H1 (cell line): ENCODE measurements at regions not wholly inside any gene's neighbourhood (a gene's known extent, or its start where the extent isn't known, plus 50 kb on each side); places are given as distances from the start of the nearest gene placed in this dataset.

ENCODE experiments used
- CHD1 ChIP-seq: IDR thresholded peaks from 2 replicates; pipeline ENCODE4 v1.6.1; 2012; ENCODE audit warnings: low read depth, low read length, improper control_type of control experiment
- TF ChIP-seq, protein P1 (sequence below): IDR thresholded peaks from 2 replicates; pipeline ENCODE4 v1.6.1; 2012; ENCODE audit warnings: low read length, inconsistent platforms

DNA sequence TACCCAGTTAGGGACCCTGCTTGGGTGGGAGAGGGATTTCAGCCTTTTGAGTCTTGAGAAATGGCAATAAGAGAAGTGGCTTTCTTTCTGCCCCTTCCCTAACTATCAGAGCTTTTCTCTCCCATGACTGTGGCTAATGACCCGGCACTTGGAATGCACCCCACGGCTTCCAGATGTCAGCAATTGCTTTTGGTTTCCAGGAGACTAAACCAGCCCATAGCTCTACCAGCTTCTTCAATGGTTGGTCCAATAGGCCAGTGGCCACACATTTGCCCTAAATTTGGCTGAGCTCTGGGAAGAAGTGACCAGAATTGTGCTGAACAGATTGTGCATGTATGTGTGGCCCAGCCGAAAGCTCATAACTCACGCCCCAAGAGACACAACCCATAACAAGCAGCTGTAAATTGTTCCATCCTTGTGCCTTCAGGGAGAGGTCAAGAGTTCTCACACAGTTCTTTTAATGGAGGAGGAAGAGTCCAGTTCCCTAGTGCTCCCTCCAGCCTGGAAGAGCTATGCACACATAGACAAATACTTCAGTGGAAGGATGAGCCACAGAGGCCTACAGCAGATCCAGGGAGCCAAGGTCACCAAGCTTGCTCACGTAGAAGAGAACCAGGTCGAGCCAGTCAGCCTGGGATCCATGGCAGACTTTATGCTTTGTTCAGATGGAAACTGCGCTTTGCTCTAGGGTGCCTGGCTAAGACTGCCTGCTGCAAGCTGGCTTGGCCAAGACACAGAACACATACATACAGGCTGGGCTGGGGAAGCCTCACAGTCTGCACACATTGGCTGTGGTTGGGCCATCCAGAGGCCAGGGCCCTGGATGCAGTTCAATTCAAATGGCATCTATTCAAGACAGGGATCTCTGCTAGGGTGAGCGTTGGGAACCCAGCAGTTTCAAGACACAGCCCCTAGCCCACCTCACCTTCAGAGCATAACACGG, 131.8 kb upstream of the HABP2 start (continued):
- TF ChIP-seq, protein P1, sequence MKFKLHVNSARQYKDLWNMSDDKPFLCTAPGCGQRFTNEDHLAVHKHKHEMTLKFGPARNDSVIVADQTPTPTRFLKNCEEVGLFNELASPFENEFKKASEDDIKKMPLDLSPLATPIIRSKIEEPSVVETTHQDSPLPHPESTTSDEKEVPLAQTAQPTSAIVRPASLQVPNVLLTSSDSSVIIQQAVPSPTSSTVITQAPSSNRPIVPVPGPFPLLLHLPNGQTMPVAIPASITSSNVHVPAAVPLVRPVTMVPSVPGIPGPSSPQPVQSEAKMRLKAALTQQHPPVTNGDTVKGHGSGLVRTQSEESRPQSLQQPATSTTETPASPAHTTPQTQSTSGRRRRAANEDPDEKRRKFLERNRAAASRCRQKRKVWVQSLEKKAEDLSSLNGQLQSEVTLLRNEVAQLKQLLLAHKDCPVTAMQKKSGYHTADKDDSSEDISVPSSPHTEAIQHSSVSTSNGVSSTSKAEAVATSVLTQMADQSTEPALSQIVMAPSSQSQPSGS: no peak
- TF ChIP-seq CHD1: no peak
